ENCODE measurements at regions not wholly inside any gene's neighbourhood (a gene's known extent, or its start where the extent isn't known, plus 50 kb on each side); places are given as distances from the start of the nearest gene placed in this dataset.

DNA sequence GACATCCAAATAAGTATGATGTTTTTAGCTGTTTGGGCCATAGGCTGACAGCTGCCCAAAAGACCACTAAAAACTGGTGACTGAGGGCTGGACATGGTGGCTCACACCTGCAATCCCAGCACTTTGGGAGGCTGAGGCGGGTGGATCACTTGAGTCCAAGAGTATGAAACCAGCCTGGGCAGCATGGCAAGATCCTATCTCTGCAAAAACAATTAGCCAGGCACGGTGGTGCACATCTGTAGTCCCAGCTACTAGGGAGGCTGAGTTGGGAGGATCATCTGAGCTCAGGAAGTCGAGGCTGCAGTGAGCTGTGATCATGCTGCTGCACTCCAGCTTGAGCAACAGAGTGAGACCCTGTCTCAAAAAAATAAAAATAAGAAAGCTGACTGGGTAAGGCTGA is 511.5 kb upstream of the RAB6C start:
- TF ChIP-seq, protein P1, sequence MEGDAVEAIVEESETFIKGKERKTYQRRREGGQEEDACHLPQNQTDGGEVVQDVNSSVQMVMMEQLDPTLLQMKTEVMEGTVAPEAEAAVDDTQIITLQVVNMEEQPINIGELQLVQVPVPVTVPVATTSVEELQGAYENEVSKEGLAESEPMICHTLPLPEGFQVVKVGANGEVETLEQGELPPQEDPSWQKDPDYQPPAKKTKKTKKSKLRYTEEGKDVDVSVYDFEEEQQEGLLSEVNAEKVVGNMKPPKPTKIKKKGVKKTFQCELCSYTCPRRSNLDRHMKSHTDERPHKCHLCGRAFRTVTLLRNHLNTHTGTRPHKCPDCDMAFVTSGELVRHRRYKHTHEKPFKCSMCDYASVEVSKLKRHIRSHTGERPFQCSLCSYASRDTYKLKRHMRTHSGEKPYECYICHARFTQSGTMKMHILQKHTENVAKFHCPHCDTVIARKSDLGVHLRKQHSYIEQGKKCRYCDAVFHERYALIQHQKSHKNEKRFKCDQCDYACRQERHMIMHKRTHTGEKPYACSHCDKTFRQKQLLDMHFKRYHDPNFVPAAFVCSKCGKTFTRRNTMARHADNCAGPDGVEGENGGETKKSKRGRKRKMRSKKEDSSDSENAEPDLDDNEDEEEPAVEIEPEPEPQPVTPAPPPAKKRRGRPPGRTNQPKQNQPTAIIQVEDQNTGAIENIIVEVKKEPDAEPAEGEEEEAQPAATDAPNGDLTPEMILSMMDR (IDR thresholded peaks at IDR 0.05): no peak
- TF ChIP-seq POLR2A (IDR thresholded peaks at IDR 0.05): no peak

Measured in Peyer's patch (tissue), 4 donors.